SH-SY5Y (cell line): ENCODE measurements at regions not wholly inside any gene's neighbourhood (a gene's known extent, or its start where the extent isn't known, plus 50 kb on each side); places are given as distances from the start of the nearest gene placed in this dataset.

Source experiments
- GATA2 ChIP-seq: IDR thresholded peaks from 2 replicates; pipeline ENCODE4 v1.6.1; 2011; ENCODE audit warnings: mild to moderate bottlenecking, low read depth, low read length
- GATA3 ChIP-seq: IDR thresholded peaks from 2 replicates; pipeline ENCODE4 v1.6.1; 2011; ENCODE audit warnings: low read depth, mild to moderate bottlenecking, low read length, moderate library complexity

DNA sequence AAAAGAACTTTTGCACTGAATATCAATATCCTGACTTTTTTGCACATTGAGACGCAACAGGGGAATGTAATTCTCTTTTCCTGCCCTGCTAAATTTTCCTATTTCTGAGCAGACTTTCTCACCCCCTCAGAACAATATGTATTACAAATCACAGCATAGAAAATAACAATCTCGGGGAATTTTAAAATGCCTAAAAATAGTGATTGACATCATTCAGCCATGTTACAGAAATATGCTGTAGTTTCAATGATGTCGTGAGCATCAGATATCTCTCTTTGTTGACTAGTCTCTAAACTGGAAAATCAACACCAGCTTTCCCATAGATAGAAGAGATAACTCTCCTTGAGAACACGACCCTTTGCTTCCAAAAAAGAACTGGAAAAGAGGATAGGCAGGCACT, 166.7 kb downstream of the ZDHHC21 start:
- TF ChIP-seq GATA2 = no peak
- TF ChIP-seq GATA3 = no peak
